ENCODE measurements at regions not wholly inside any gene's neighbourhood (a gene's known extent, or its start where the extent isn't known, plus 50 kb on each side); places are given as distances from the start of the nearest gene placed in this dataset.

- TF ChIP-seq EZH2 (IDR thresholded peaks at IDR 0.05; ENCODE audit: borderline replicate concordance, low read length): no peak
- no peak for TF ChIP-seq CTCF (IDR thresholded peaks at IDR 0.05; ENCODE audit: low read length)
Observed at GRCh38 chr4:38523054-38523453, 140.9 kb upstream of the KLF3 start.

Measured in OCI-LY1 (cell line).